ENCODE measurements at regions not wholly inside any gene's neighbourhood (a gene's known extent, or its start where the extent isn't known, plus 50 kb on each side); places are given as distances from the start of the nearest gene placed in this dataset.
"Not testable (repeated sequence)": the region's sequence is repeated elsewhere in the genome, so short reads cannot be mapped to it uniquely, and the experiment has no call there.

- TF ChIP-seq MXI1 (conservative IDR thresholded peaks at IDR 0.05; ENCODE audit: poor library complexity, severe bottlenecking); CTCF (IDR thresholded peaks at IDR 0.05; ENCODE audit: poor library complexity, severe bottlenecking); EZH2 (IDR thresholded peaks at IDR 0.05; ENCODE audit: borderline replicate concordance, insufficient read depth, low read length, poor library complexity, severe bottlenecking): not testable (repeated sequence)
Observed at GRCh38 chr3:20464237-20464636, 278.2 kb upstream of the SGO1 start.

Data from neural cell (in vitro differentiated cells).